Urothelium cell line (cell line): ENCODE measurements at regions not wholly inside any gene's neighbourhood (a gene's known extent, or its start where the extent isn't known, plus 50 kb on each side); places are given as distances from the start of the nearest gene placed in this dataset.

Source experiments
- DNase-seq: peaks from one replicate; pipeline ENCODE4 v3.0.0; 2011; ENCODE audit warnings: low spot score, mixed read lengths
- FAIRE-seq: peaks from 2 replicates; lab custom pipeline; 2011; peaks lifted over from hg19 to GRCh38; lab: Jason Lieb, UNC

DNA sequence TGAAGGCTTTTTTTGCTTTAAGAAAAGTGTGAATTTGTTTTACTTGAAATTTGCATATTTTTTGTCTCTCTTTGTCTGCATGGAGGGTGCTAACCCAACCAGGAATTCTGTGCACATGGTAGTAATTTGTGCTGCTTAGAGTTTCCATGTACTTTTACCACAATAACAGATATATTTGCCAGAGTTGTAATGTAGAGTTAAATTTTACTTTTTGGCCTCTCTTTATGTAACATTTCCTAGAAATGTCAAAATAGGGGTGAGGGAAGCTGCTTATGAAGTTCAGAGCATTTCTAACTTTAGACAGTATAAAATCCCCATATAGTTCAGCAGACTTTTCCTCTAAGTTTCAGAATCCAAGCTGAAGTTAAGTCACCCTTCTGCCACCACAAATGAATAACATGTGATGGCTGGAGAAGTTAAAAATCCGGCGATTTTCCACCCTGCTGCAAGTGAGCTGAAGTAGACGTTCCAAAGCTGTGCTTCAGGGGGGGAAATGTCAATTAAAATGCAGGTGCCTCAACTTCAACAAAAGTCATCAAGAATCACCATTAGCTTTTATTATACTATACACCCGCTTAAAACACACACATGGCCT is 385.7 kb upstream of the NR2F2 start:
- DNase-seq (no peak), FAIRE-seq (no peak)

DNA sequence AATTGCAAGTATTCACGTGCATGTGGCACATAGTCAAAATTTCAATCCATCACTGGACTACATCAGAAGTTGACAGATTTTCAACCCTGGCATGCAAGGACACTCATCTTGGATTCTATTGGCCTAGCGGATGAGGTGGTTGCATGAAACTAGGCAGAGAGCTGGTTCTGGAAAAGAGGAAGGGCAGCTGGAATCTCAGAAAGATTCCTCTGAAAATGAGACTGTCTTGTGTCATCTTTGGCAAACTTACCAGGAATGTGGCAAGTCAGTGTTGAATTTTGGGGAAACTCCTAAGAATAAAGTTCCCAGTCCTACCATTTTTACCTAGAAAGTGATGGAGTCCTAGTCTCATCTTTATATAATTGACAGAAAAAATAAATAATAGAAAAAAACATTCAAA is 384.3 kb upstream of the NR2F2 start:
- DNase-seq (no peak), FAIRE-seq (no peak)

DNA sequence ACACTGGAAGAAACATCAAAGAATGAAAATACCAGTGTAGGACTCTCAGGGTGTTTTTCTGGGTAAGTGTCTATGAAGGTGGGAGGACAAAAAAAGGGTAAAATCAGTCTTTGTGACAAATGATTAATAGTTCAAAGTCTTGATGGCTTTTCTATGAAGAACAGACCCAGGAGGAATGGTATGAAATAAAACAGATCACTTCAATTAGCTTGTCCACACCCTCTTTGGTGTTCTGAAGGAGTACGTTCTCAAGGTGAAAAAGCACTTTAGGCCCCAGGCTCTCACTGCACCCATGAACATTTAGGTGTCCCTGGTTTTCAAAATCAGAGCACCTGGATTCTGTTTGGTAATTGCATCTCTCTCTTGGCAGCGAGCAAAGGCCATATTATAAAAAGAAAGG is 383.6 kb upstream of the NR2F2 start:
- FAIRE-seq, result no peak
- no peak for DNase-seq

DNA sequence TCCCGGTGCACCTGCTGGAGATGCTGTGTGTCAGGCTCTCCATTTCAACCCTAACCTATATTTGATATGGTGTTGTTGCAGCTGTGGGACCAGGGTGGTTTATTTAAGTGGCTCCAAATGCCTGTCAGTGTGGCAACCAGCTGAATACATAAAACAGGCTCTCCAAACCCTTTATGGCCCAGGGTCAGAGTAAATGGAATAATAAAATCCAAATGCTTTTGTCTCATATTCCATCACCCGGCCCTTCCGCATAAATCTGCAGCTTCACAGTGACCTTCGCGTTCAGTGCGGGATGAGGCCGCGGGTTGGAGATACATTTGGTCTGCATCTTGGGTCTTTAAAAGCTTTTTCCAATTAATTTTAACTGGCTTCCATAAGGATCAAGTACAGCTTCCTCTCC is 382.1 kb upstream of the NR2F2 start:
- FAIRE-seq (no peak), DNase-seq (no peak)

DNA sequence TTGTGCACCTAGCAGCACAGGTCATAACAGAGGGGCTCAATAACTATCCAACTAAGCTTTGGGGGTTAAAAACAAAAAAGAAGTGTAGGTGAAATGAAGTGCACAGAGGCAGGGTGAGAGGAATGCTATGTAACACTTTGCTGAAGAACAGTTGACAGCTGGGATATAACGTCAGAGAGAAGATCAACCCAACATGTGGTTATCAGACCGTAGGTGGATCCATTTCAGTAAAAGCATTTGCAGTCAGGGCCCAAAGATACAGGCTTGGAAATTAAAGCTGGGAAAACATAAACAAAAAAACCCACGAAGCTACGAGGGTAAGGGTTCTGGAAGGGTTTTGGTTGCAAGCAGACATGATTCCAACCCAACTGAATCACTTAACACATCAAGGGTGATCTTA is 377.5 kb upstream of the NR2F2 start:
- DNase-seq, result no peak
- no peak for FAIRE-seq

DNA sequence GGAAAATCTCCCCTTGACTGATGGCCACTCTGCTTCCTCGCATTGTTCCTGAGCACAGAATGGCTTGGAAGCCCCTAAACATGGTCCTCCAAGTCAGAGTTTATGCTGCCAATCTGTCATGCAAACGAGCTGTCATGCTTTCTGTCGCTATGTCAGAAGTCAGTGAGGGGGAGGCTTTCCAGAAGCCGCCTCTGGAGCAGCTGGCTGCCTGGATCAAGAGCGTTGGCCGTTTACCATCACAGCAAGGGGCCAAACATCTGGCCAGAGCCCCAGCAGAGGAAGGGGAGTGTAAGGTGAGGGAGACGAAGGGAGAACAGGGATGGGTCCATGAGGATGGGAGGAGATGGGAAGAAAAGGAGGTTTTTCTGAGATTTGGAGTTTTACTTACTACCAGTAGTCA is 372.6 kb upstream of the NR2F2 start:
- FAIRE-seq, result no peak

DNA sequence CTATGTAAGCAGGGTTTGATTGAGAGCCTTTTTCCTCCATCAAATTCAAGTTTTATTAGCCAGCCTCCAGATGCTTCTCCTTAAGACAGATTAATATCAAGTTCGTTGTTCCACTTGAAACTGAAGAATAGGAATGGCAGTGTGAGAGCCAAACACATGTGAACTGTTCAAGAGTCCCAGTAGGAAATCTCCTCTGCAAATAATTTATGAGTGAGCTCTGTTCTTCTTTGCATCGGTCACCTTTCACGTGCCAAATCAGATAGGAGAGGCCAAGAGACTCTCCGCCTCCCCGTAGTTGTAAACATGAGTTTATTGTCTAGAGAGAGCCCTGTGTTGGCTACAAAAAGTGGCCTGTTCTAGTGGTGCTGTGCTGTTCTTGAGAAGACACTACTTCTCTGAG is 372.1 kb upstream of the NR2F2 start:
- DNase-seq (no peak), FAIRE-seq (no peak)

More for the DNA sequence above, 372.6 kb upstream of the NR2F2 start:
- DNase-seq, result no peak

DNA sequence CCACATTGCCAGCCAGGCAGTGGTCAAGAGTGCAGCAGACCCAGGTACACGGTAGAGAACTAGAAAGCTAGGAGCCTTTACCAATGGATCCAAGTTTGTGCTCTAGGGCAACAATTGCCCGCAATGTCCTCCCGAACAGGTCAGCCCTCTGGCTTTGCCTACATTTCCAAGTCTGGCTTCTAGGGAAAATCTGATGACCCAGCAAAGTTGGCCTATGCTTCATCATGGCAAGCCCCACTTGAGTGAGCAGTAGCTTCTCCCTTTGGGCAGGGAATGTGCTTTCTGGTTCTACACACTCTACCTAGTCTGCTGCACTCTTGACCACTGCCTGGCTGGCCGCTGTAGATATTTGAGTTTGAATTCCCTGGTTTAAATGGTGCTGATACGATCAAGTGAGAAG is 361.6 kb upstream of the NR2F2 start:
- FAIRE-seq (no peak), DNase-seq (no peak)

DNA sequence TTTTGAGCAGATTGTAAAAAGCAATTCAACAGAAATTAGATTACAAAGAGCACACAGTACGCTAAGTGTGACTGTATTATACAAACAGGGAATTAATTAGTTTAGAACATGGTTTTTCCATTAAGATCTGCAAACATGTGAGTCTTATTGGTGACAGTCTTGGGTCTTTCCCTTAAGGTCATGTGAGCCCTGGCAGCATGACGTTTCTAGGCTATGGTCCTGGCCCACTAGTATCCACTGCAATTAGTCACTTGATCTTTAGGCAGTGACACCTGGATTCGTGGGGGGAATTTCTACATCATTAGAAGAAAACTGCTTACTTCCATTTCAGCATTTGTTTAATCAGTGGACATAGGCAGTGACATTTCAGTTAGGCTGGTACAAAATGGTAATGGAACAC is 360.2 kb upstream of the NR2F2 start:
- FAIRE-seq (no peak), DNase-seq (no peak)

DNA sequence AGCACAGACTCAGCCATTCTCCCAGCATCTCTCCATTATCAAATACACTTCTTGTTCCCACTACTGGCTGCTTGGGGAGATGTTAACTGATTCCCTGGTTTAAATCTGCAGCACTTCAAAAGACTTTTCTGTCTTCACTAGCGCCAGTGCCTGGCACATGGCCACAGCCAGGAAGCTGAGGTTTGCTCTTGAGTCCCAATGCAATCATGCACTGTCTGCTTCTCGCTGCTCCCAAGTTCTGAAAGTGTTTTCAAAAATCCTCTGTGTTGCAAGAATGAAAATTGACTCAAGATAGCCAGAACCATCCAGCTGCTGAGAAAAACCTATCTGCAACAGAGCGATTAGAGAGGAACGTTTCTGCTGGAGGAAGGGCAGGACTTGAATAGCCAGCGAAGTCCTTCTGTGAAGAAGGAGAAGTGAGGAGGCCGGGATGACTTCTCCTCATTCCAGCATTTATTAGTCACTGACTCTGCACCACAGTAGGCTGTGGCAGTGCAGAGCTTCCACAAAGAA is 358.4 kb upstream of the NR2F2 start:
- no peak for FAIRE-seq

DNA sequence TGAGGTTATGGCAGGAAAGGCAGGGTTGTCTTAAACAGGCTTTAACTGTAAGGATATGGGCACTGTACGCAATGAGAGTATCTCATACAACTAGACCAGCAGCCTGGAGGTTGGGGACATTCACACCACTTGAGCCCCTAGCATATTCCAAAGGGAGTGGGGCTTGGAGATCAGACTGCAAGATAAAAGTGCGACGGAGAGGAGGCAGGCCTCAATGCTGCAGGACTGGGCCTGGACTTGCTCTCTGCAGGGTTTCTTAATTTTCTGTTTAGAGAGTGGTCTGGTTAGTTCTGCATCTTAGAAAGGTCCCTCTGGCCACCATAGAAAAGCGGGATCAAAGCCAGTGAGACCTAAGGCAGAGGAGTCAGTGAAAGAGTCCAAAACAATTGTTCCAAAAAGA is 357.7 kb upstream of the NR2F2 start:
- FAIRE-seq (no peak), DNase-seq (no peak)

More for the DNA sequence above, 358.4 kb upstream of the NR2F2 start:
- DNase-seq, result no peak

DNA sequence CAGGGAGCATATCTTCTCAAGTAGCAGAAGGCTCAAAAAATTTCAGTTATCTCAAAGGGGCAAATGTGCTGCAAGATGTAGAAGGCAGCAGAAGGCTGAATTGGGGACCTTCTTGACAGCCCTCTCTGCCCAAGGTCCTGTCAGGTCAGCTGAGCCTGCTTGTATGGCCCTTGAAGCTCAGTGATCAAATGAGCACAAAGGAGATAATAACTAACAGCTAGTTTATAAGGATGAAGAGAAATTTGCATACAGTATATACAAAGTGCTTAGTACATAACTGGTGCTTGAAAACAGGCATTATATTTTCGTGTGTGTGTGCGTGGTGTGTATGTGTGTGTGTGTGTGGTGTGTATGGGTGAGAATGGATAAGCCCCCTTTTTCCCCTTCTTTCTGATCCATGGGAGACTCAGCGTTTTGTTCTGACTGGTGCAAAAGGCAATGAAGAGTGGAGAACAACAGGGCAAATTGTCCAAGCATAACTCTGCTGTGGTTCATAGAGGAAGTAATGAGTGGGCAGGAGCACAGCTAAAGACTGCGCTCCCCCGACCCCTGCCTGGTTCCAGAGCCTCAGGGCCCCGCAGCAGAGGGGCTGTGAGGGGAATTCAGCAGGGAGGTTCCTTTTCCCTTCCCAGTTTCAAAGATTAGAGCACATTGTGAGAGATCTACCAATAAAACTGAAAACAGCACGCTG is 356.8 kb upstream of the NR2F2 start:
- no peak for FAIRE-seq
- no peak for DNase-seq

DNA sequence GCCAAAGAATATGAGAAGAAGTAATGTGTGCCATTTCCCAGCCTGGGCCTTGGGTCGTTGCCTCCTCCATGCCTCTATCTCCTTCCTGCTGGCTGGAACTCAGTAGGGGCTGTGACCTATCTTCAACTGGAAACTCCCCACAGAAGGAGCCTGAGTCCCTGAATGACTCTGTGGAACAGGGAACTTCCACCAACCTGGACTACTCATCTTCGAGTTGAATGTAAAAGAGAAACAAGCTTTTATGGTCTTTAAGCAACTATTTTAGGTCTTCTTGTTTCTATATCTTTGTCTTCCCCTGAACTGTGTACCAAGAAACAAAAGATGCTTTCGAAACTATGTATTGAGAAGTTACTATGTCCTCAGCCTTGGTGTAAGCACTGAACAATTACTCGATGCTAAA is 355.3 kb upstream of the NR2F2 start:
- DNase-seq, result no peak
- FAIRE-seq, result no peak

DNA sequence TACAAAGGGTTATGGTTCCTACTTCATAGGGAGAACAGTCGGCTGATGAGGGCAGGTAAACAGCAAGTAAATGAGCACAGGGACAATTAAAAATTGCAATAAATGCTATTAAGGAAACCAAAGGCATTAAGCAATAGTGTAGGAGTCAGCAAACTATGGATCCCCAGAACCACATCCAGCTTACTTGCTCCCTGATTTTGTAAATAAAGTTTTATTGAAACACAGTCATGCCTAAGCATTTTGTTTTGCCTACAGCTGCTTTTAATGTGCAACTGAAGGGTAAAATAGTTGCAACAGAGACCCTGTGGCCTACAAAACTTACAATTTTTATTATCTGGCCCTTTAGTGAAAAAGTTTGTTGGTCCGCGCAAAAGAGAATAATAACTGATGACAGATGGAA is 351.2 kb upstream of the NR2F2 start:
- FAIRE-seq, result no peak
- DNase-seq, result no peak

DNA sequence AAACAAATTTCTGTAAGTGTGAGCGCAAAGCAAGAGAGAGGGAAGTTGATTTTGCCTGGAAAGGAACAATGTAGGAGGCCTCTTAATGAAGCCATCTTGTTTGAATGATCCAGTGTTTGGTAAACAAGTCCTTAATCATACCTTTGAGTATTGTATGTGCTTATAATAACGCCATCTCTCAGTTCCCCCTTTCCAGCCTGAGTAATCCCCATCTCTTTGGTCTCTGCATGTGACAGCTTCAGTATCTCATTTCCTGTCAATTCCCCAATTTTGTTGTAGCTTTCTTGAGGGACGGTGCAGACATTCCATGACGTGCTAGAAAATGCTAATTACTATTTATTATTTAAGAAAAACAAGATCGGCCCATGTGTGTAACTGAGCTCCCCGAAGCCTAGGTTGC is 349.3 kb upstream of the NR2F2 start:
- no peak for DNase-seq
- FAIRE-seq, result no peak

DNA sequence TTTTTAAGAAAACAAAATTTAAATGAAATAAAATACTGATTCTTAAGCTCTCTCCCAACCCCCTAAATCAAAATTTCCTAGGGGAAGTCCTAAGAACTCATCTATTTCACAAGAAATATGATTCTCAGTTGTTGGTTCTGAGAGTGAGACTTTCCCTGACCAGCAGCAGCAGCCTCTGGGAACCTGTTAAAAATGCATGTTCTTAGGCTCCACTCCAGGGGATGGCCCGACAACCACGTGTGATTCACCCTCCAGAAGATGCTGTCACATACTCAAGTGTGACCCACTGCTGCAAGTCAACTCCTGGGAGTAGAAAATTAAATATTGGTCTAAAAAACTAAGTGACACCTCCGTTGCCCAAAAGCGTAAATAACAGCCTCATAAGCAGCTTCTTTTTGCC is 343.2 kb upstream of the NR2F2 start:
- DNase-seq, result no peak
- no peak for FAIRE-seq

DNA sequence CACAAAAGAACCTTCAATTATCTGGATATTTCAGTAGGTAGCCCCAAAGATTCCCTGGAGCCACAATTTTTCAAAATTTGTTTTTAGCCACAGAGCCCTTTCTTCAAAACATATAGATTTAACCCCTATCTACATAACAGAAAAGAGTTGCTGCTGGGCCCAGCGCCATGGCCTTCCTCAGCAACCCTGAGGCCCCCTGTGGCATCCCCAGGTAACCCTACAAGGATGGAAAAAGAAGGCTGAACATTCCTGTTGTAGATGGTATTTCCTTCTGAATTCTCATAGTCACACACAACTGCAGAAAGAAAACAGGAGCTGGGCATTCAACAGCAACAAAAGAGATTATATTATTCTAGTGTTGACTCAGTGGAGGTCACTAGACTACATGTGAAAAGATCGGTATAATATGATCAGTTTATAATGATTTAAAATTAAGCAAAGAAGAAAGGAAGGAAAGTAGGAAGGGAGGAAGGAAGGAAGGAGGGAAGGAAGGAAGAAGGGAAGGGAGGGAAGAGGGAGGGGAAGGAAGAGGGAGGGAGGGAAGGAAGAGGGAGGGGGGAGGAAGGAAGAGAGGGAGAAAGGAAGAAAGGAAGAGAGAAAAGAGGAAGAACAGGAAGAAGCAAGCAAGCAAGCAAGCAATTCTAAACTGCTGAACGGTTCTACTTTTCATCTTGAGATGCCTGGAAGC is 342.5 kb upstream of the NR2F2 start:
- FAIRE-seq, result no peak
- no peak for DNase-seq

DNA sequence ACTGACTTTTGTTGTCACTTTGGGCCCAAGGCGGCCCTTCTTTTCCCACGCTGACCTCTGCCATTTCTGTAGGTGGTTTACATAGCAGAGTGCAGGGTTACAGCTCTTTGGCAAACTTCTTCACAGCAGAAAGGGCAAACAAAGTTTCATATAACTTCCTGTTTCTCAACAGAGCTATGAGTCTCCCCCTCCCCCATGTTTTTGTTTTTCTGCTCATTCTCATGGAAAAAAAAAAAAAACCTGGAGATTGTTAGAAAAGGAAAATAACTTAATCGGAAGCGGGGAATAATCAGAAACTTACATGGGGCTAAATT is 342.0 kb upstream of the NR2F2 start:
- no peak for FAIRE-seq
- DNase-seq, result no peak

DNA sequence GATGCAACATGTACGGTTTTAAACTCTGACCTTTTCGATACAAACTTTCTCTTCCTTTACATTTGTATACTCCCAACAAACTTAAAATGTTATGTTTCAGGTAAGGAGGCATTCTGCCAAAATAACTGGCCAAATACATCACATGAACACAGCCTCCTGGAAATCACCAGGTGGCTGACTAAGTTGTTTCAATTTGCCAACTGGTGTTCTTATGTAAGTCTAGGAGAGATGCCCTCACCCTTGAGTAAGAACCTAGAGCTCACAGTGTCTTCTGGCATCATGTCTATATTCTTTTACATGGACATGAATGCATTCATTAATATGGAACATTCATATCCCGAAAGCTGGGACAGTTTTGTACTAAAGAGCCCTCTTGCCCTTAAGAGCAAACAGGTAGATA is 341.1 kb upstream of the NR2F2 start:
- FAIRE-seq (no peak), DNase-seq (no peak)

DNA sequence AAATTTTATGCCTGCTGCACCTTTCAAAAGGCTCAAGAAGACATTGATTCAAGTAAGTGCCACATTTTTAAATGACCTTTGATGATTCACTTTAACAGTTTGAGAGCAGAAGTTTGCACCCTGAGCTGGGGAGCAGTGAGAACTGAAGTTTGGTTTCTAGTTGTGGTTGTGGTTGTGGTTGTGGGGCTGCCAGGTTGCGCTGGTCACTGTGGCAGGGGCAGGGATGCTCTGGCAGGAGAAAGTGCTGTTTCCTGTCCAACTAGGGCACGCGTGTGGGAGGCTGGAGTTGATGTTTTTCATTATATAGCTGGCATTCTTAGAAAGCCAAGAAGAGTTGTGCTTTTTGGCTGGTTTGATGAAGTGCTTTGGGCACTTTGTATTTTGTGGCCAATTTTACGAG is 339.7 kb upstream of the NR2F2 start:
- FAIRE-seq (no peak), DNase-seq (peak; percentile 9)

DNA sequence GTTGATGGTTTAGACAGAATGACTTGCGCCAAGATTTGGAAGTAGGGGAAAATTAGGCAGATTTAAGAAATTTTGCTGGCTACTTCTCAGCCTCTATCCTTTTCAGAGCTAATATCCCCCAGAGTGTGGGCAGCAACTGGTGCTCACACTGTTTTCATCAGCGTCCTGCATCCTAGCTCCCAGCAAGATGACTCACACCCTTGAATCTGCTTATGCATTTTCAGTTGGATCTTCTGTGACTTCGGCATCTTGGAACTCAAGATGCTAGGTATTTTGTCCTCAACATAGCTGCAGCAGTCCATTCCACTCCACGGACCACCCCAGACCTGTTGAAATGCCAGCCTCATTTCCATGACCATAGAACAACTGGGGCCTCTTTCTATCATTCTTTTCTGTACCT is 336.1 kb upstream of the NR2F2 start:
- peak; percentile 29 for DNase-seq
- no peak for FAIRE-seq

DNA sequence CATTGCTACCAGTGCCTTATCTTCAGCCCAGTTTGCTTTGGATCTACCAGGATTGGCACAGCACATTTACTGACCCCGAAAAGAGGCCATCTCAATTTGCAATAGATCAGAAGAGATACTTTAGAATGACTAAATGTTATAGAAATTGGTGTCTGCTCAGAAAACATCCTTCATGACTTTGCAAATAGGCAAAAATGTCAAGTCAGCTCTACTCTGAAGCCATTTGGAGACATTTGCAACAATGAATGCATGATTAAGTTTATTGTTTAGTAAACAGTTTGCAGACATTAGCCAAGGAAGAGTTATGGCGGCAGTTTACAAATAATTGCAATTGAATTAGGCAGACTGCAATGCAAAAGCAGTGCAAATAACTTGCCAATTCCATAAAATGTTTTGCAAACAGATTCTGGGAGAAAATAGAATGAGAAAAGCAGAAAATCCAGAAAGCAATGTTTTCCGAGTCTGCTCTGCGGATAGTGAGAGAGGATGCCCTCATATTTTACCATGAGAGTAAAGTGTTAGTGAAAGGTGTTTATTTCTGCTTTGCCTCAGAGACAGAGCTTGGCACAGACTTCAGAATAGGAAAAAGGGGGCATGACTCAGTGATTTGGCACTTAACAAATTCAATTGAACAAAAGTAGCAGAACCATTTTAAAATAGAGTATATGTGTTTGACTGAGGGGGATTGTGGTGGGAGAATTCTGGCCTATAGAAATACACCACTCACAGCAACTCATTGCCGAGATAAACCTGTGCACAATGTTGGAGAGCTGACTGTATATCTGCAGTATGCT is 334.9 kb upstream of the NR2F2 start:
- DNase-seq (peak; percentile 42), FAIRE-seq (no peak)
